Cerebellar nuclear complex (tissue), 1 donor: ENCODE measurements at regions not wholly inside any gene's neighbourhood (a gene's known extent, or its start where the extent isn't known, plus 50 kb on each side); places are given as distances from the start of the nearest gene placed in this dataset.

Experiments
- DNase-seq, 2 experiments: peaks; one replicate each; lab custom pipeline; 2025; lab: John Stamatoyannopoulos, UW

GRCh38 chr7:8937204-8937603, 503.8 kb downstream of the NXPH1 start:
- DNase-seq, result no peak

- DNase-seq, result no peak
Measured at GRCh38 chr7:8938044-8938805, 504.8 kb downstream of the NXPH1 start.

- no peak for DNase-seq
Measured at GRCh38 chr7:8939446-8939845, 506.0 kb downstream of the NXPH1 start.

GRCh38 chr7:8963722-8964121, 530.3 kb downstream of the NXPH1 start:
- no peak for DNase-seq

- no peak for DNase-seq
Measured at GRCh38 chr7:8965177-8965576, 531.8 kb downstream of the NXPH1 start.

- no peak for DNase-seq
Measured at GRCh38 chr7:8973601-8974000, 540.2 kb downstream of the NXPH1 start.

- DNase-seq, result no peak
Measured at GRCh38 chr7:8975681-8976080, 542.3 kb downstream of the NXPH1 start.

GRCh38 chr7:8982338-8982992, 549.1 kb downstream of the NXPH1 start:
- DNase-seq, result no peak

- DNase-seq, result no peak
Measured at GRCh38 chr7:8985255-8985654, 551.8 kb downstream of the NXPH1 start.

DNA sequence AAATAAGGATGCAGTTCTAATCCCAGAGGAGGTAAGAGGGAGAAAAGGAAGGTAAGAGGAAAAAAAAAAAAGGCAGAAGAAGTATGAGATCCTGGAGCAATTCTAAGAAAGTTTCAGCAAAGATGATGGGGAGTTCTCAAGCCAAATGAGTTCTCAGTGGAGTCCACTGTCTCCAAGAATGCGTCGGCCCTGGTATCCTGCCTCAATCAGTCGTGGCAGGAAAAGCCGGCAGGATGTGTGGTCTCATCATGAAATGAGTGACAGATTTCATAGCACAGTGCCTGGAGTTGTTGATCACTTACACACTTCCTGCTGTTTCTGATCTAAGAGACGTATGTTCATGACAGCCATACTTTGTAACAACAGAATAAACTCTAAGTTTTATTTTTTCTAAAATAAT, 554.9 kb downstream of the NXPH1 start:
- no peak for DNase-seq

DNA sequence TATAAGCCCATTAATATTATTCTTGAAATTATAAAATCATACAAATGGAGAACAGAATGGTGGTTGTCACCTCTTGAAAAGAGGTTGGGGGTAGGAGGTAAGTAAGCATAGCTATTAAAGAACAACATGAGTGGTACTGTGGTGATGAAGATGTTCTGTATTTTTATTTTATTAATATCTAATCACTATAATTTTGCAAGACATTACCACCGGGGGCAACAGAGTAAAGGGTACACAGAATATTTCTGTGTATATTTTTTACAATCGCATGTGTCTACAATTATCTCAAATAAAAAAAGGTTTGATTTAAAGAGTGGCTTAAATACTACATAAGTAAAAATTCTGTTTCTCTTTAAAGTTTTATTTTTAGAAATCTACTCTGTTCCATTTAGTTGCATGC, 557.8 kb downstream of the NXPH1 start:
- DNase-seq, result no peak

DNA sequence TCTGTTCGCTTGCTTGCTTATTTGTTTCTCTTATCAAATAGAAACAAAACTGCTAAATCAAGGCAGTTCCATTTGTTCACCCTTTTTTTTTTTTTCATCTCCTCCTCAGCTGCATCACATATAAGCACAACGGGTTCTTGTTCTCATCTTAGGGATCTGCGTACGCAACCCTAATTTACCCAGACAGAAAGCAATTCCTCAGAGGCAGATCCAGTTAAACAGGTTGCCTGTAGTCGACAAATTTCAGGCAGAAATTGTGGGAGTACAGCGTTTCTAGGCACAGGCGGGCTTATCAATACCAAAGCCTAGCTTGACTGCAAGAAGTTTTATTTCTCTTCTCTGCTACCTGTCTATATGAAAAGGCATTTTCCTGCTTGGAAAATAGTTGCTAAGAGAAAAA, 565.4 kb downstream of the NXPH1 start:
- no peak for DNase-seq

GRCh38 chr7:9013940-9014339, 580.5 kb downstream of the NXPH1 start:
- no peak for DNase-seq

DNA sequence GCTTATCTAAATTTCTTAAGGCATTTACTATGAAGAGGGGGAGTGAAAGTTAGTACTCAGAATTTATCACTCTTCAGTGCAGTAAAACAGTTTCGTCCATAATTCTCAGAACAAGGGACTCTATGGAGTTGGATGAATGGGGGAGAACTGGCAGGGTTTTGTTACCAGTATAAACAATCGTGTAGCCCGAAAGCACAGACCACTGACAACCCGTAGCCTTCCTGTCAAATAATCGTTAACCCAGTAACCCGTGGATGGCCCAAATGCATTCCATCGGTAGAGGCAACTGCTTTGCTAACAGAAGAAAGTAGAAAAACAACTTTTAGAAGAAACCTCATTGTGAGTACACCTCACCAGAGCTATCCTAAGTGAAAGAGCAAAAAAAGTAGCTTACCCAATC, 583.9 kb downstream of the NXPH1 start:
- DNase-seq, result no peak

DNA sequence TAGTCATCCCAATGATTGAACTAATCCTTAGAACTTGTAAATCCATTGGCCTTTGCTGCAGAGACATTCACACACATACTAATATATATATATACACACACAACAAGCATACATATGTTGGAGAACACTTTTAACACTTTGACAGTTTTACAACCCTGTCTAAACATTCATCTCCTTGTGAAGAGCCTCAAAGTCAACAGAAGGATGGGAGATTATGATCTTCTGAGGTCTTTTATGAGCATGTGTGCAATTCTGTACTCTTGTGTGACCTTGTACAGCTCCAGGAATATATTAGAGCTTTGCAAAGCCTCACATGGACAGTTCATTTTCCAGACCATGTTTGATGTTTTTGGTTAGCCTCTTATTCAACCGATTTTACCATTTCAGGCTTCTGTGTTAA, 589.0 kb downstream of the NXPH1 start:
- no peak for DNase-seq

DNA sequence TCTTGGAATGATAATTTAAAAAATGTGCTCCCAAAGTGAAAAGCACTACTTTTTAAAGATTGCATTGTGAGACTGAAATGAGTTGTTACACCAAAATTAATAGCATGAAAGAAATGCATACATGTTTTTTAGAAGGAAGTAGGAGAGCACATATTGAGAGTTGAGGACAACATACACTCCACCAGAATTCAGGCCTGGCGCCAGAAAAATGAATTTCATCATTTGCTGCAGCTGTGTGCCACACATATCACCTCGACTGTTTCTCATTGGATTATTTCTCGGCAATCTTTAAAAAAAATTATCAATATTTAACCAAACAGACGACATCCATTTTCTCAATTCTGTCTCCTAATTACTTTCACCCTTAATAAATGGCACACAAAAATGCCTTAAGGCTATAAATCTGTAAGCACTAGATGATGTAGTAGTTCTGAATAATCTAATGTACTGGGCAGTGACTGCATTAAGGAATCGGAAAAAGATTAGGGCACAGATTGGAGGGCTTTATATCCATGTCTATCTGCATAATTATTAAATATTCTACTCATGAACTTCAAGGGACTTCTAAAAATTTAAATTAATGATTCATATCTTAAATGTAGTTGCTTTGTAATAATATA, 590.4 kb downstream of the NXPH1 start:
- DNase-seq, result no peak

DNA sequence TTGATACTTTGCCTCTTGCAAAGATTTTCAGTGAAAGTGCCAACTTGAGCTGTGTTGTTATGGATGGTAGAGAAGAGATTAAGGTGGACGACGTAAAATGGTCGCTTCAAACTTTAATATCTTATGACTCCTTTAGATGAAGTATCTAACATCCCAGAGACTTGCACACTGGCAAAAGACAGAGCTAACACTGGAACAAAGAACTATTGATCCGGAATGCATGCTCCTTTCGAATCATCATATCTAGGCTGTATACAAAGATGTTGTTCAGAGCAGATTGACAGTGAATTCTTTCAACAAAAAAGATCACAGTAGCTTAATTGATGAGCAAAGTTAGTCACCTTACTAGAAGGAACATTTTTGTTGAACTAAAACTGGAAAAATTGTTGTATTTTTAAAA, 592.7 kb downstream of the NXPH1 start:
- DNase-seq, result no peak

DNA sequence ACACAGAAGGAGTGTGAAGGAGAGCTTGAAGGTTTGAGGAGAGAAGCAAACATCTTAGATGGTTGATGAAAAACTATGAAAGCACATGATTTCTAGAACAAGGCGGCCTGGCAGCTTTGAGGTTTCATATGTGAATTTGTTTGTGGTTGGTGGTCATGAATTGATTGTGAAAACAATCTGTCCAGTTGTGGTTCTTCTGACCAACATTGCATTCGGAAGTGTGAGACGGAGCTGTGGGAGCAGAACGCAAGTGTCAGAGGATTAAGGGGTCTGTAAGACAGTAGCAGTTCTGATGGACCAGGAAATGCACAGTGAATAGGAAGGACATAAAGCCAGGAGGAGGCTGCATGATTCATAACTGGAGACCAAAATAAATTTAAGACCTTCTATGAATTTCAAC, 594.6 kb downstream of the NXPH1 start:
- DNase-seq, result no peak

- no peak for DNase-seq
Measured at GRCh38 chr7:9029681-9030530, 596.5 kb downstream of the NXPH1 start.

- DNase-seq, result no peak
Measured at GRCh38 chr7:9030976-9031375, 597.6 kb downstream of the NXPH1 start.

DNA sequence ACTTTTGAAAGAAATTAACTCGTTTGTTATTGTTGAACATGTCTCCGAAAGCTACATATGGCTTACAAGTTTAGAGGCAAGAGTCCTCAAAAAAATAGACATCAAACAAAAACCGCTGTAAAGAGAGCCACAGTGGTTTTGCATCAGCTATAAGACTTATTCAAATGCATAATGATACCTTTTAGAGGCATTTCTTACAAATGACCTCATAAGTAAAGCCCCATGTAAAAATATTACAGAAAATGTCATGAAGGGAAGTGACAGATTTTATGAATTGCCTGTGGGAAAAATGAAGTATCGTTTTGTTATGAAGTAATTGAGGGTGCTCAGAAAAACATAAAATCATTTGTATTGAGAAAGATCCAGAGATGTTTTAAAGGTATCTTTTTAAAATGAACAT, 598.0 kb downstream of the NXPH1 start:
- DNase-seq, result no peak

DNA sequence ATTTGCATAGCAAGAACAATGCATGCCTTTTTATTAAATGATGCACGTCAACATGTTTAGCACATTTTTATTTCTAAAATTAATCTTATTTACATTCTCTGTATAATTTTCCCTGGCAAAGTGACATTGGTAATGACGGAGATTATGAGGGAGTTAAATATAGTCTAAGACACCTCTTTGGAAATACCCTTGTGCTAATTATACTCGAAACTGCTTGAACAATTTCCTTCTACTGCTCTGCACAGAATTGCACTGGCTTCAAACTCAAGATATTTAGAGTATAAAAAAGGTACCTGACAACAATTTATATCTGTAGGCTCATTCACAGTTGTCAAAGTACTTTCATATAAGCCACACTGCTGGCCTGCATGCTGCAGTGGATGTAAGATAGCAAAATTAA, 602.7 kb downstream of the NXPH1 start:
- no peak for DNase-seq
